ENCODE measurements at regions not wholly inside any gene's neighbourhood (a gene's known extent, or its start where the extent isn't known, plus 50 kb on each side); places are given as distances from the start of the nearest gene placed in this dataset.
"Not testable (repeated sequence)": the region's sequence is repeated elsewhere in the genome, so short reads cannot be mapped to it uniquely, and the experiment has no call there.

- DNase-seq = no peak
Observed at GRCh38 chr15:77838595-77838994, 205.9 kb upstream of the LINGO1 start.

GRCh38 chr15:77838061-77838460 is 205.3 kb upstream of the LINGO1 start:
- no peak for DNase-seq

DNA sequence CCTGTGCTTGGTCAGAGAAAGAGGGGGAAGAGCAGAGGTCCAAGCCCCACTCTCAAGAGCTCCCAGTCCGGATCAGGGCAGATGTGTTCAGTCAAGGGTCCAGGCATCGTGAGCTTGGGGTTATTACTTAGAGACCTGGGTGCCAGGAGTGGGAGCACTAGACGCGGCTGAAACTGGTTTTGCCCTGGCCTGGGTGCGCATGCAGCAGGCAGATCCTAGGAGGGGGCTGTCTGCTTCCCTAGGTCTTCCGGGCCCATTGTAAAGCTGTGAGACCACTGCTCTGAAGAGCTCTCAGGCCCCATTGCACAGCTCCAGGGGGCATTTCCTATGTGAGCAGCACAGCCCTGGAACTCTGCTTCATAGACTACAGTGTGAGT is 204.9 kb upstream of the LINGO1 start:
- DNase-seq = no peak

- no peak for DNase-seq
Observed at GRCh38 chr15:77836906-77837648, 204.4 kb upstream of the LINGO1 start.

DNA sequence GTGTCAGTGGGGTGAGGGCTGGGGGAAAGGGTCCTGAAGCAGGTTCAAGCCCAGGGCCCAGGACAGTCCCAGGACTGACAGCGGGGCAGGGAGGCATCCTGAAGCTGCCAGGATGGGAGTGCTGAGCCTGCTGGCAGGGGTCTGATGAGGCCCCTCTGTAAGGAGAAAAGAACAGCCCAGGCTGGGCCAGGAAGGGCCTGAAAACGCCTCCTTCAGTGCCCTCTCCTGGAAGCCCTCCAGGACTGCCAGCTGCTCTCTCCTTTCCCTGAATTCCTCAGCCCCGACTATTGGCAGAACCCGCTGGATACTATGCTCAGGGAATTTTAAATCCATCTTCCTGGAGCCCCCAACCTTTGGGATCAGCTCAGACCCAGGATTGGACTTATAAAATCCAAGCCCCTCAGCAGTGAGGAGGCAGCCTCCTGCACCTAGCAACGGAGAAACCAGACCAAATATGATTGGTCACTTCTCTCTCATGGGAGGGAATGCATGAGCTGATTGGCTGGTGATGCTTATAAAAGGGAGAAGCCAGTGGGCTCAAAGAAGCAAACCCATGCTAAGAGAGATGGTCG is 203.5 kb upstream of the LINGO1 start:
- no peak for DNase-seq

- no peak for DNase-seq
Observed at GRCh38 chr15:77834276-77834990, 201.7 kb upstream of the LINGO1 start.

- no peak for DNase-seq
Observed at GRCh38 chr15:77832874-77833273, 200.2 kb upstream of the LINGO1 start.

DNA sequence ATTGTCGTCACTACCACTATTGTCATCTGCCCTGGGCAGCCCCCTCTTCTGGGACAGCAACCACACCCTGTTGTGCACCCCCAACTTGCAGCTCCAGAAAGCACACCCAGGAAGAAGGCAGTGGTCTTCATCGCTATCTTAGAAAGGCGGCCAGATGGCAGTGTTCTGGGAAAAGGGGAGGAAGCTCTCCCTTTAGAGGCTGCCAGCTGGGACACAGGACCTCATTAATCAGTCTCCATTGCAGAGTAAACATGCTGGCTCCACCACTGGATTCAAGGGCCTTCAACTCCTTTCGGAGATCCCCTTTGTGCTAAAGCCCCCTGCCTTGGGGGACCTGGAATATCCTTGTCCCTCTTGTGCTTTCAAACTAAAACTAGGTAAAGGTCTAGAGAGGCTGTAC is 199.3 kb upstream of the LINGO1 start:
- no peak for DNase-seq

DNA sequence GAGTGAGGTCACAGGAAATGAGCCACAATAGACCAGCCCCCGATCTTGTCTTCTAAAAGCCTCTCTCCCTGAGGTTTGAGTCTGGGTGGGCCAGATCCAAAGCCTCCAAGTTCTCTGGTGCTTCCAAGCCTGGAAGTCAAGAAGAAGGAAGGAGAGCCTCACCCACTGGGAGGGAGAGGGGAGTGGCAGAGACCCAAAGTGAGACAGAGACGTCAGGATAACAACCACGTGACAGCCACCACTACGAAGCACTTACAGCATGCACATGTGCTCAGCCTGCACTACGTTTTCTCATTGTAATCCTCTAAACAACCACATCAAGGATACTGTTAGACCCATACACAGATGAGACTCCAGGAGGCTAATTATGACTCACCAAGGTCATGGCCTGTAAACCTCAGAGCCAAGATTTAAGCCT is 197.3 kb upstream of the LINGO1 start:
- no peak for DNase-seq

- DNase-seq = not testable (repeated sequence)
Observed at GRCh38 chr15:77829331-77829730, 196.6 kb upstream of the LINGO1 start.

- DNase-seq = no peak
Observed at GRCh38 chr15:77827860-77828259, 195.1 kb upstream of the LINGO1 start.

- no peak for DNase-seq
Observed at GRCh38 chr15:77826006-77826695, 193.4 kb upstream of the LINGO1 start.

DNA sequence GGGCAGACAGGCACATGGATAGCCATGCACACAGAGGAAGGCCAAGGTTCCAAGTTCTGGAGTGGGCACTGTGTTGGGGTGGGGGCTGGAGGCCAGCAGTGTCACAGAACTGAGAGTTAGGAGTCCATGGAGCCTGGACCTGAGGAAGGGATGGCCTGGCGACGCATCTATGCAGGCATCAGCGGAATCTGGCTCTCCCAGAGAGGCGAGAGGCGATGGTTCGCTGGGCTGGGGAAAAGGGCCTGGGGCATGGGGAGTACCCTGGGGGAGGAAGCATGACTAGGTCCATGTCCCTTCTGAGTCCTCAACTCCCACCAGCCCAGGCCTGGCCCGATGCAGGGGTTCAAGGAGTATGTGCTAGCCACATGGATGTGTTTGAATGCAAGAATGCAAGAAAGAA is 192.8 kb upstream of the LINGO1 start:
- no peak for DNase-seq

DNA sequence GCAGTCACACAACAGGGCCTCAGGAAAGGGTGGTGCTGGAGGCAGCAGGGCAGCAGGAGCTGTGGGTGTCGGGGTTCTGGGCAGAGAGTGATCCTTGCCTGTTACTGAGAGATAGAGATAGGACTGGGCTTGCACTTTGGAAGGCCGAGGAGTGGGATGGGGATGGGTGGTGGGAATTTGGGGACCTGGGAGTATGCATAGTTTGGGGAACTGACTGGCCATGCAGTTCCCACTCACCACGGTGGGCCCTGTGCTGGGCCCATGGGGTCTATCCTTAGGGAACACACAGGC is 192.5 kb upstream of the LINGO1 start:
- DNase-seq = no peak

GRCh38 chr15:77824361-77825251 is 191.9 kb upstream of the LINGO1 start:
- no peak for DNase-seq

GRCh38 chr15:77823736-77824135 is 191.0 kb upstream of the LINGO1 start:
- no peak for DNase-seq

GRCh38 chr15:77822631-77823230 is 190.0 kb upstream of the LINGO1 start:
- DNase-seq = no peak

GRCh38 chr15:77821959-77822256 is 189.2 kb upstream of the LINGO1 start:
- no peak for DNase-seq

GRCh38 chr15:77821188-77821958 is 188.7 kb upstream of the LINGO1 start:
- DNase-seq = no peak

- DNase-seq = no peak
Observed at GRCh38 chr15:77819851-77820728, 187.4 kb upstream of the LINGO1 start.

All from activated naive CD4-positive, alpha-beta T cell treated with Interleukin-2 at 50 U/mL for 16 hours (primary cell).